Right atrium auricular region (tissue), 2 donors: ENCODE measurements at regions not wholly inside any gene's neighbourhood (a gene's known extent, or its start where the extent isn't known, plus 50 kb on each side); places are given as distances from the start of the nearest gene placed in this dataset.

Experiments used
- DNase-seq: peaks from one replicate; pipeline ENCODE4 v3.0.0-alpha.2; 2019; ENCODE audit warnings: low spot score
- H3K27ac ChIP-seq, 2 donors: fragments of 200-600 bp; sonication (generic); 1 replicate in 1 of 2; 2 replicates in 1 of 2; pipeline ENCODE4 v1.5.1; 2016 to 2019
- H3K27me3 ChIP-seq, 2 donors: fragments of 200-600 bp; sonication (generic); one replicate each; pipeline versions ENCODE4 v1.5.1 to v1.6.0; 2017 to 2019
- H3K36me3 ChIP-seq: fragments of 200-600 bp; sonication (generic); one replicate; pipeline ENCODE4 v1.5.1; 2016
- H3K4me1 ChIP-seq, 2 donors: fragments of 200-600 bp; sonication (generic); one replicate each; pipeline versions ENCODE4 v1.5.1 to v1.6.0; 2017 to 2019
- H3K4me3 ChIP-seq, 2 donors: fragments of 200-600 bp; sonication (generic); 1 replicate in 1 of 2; 2 replicates in 1 of 2; pipeline ENCODE4 v1.5.1; 2017 to 2019; ENCODE audit warnings: mild to moderate bottlenecking in 1 of 2, moderate library complexity in 1 of 2
- H3K9me3 ChIP-seq, 2 donors: fragments of 200-600 bp; sonication (generic); one replicate each; pipeline ENCODE4 v1.5.1; 2019
- CTCF ChIP-seq, 2 donors: fragments of 200-600 bp; sonication (generic); IDR thresholded peaks; one replicate each; pipeline ENCODE4 v1.5.1; 2019; ENCODE audit warnings: antibody characterized with exemption in 2 of 2

- no peak overlapping the region for H3K4me3 ChIP-seq
- peaks cover 0 to 30% of the 10 kb centered on the region in 2 donors for H3K4me1 ChIP-seq
- H3K36me3 ChIP-seq = no peaks in the 10 kb centered on the region
- no peak for TF ChIP-seq CTCF (IDR thresholded peaks at IDR 0.05)
- H3K9me3 ChIP-seq = no peaks in the 10 kb centered on the region
- no peak for DNase-seq
- H3K27me3 ChIP-seq = no peaks in the 10 kb centered on the region
- peak overlapping the region; percentile 85 to 87 for H3K27ac ChIP-seq
These were observed 130.0 kb upstream of the PTPN1 start for GRCh38 chr20:50379991-50380696.

GRCh38 chr20:50380697-50381040, 129.5 kb upstream of the PTPN1 start:
- H3K4me1 ChIP-seq = peaks cover 0 to 30% of the 10 kb centered on the region in 2 donors
- no peaks in the 10 kb centered on the region for H3K36me3 ChIP-seq
- TF ChIP-seq CTCF (IDR thresholded peaks at IDR 0.05) = peak in 1 of 2 donors; percentile 58
- H3K27ac ChIP-seq = peak overlapping the region; percentile 85 to 87
- H3K9me3 ChIP-seq = no peaks in the 10 kb centered on the region
- no peak for DNase-seq
- H3K27me3 ChIP-seq = no peaks in the 10 kb centered on the region
- no peak overlapping the region for H3K4me3 ChIP-seq

GRCh38 chr20:50381075-50381732, 129.0 kb upstream of the PTPN1 start:
- H3K4me3 ChIP-seq = no peak overlapping the region
- TF ChIP-seq CTCF (IDR thresholded peaks at IDR 0.05) = no peak
- peak overlapping the region; percentile 85 to 87 for H3K27ac ChIP-seq
- no peaks in the 10 kb centered on the region for H3K27me3 ChIP-seq
- no peaks in the 10 kb centered on the region for H3K9me3 ChIP-seq
- no peak for DNase-seq
- H3K4me1 ChIP-seq = peaks cover 0 to 30% of the 10 kb centered on the region in 2 donors
- no peaks in the 10 kb centered on the region for H3K36me3 ChIP-seq

GRCh38 chr20:50381771-50382593, 128.2 kb upstream of the PTPN1 start:
- peak overlapping the region; percentile 27 to 85 for H3K27ac ChIP-seq
- no peak overlapping the region for H3K4me3 ChIP-seq
- H3K27me3 ChIP-seq = no peaks in the 10 kb centered on the region
- DNase-seq = no peak
- no peak for TF ChIP-seq CTCF (IDR thresholded peaks at IDR 0.05)
- peaks cover 0 to 30% of the 10 kb centered on the region in 2 donors for H3K4me1 ChIP-seq
- no peaks in the 10 kb centered on the region for H3K36me3 ChIP-seq
- H3K9me3 ChIP-seq = no peaks in the 10 kb centered on the region

- no peaks in the 10 kb centered on the region for H3K9me3 ChIP-seq
- no peak overlapping the region for H3K27ac ChIP-seq
- TF ChIP-seq CTCF (IDR thresholded peaks at IDR 0.05) = no peak
- no peaks in the 10 kb centered on the region for H3K36me3 ChIP-seq
- H3K27me3 ChIP-seq = no peaks in the 10 kb centered on the region
- no peak overlapping the region for H3K4me3 ChIP-seq
- DNase-seq = no peak
- peaks cover 0 to 32% of the 10 kb centered on the region in 2 donors for H3K4me1 ChIP-seq
These were observed 124.2 kb upstream of the PTPN1 start for GRCh38 chr20:50385733-50386640.
